ENCODE measurements at regions not wholly inside any gene's neighbourhood (a gene's known extent, or its start where the extent isn't known, plus 50 kb on each side); places are given as distances from the start of the nearest gene placed in this dataset.

- no peak for TF ChIP-seq CTCF (conservative IDR thresholded peaks at IDR 0.05; ENCODE audit: low read depth in 2 of 2)
- no peak for TF ChIP-seq EZH2 (IDR thresholded peaks at IDR 0.05; ENCODE audit: low read depth, unreplicated experiment)
- no peak for TF ChIP-seq REST (IDR thresholded peaks at IDR 0.05; ENCODE audit: unreplicated experiment)
- no peak for TF ChIP-seq ZNF114 (CRISPR knock-in tag; IDR thresholded peaks at IDR 0.05)
- TF ChIP-seq POLR2AphosphoS5 (IDR thresholded peaks at IDR 0.05; ENCODE audit: low read depth): no peak
- no peak for TF ChIP-seq EZH2phosphoT487 (IDR thresholded peaks at IDR 0.05; ENCODE audit: unreplicated experiment)
- no peak for TF ChIP-seq ETS1 (IDR thresholded peaks at IDR 0.05)
- TF ChIP-seq CREB1 (CRISPR knock-in tag; IDR thresholded peaks at IDR 0.05; ENCODE audit: low read depth): no peak
- TF ChIP-seq STAT1 (IDR thresholded peaks at IDR 0.05; ENCODE audit: unreplicated experiment): no peak
- no peak for TF ChIP-seq JUNB (IDR thresholded peaks at IDR 0.05; ENCODE audit: unreplicated experiment)
Observed at GRCh38 chr17:34771891-34772290, 189.4 kb downstream of the CCT6B start.
